GM10266 (cell line): ENCODE measurements at regions not wholly inside any gene's neighbourhood (a gene's known extent, or its start where the extent isn't known, plus 50 kb on each side); places are given as distances from the start of the nearest gene placed in this dataset.

Source experiments
- DNase-seq: peaks from one replicate; pipeline ENCODE4 v3.0.0; 2012; ENCODE audit errors: extremely low spot score
- CTCF ChIP-seq: IDR thresholded peaks from 2 replicates; pipeline ENCODE4 v1.5.1; 2012; ENCODE audit warnings: mild to moderate bottlenecking, low read depth; ENCODE audit not compliant: control insufficient read depth, insufficient read depth; ENCODE audit errors: missing control alignments

DNA sequence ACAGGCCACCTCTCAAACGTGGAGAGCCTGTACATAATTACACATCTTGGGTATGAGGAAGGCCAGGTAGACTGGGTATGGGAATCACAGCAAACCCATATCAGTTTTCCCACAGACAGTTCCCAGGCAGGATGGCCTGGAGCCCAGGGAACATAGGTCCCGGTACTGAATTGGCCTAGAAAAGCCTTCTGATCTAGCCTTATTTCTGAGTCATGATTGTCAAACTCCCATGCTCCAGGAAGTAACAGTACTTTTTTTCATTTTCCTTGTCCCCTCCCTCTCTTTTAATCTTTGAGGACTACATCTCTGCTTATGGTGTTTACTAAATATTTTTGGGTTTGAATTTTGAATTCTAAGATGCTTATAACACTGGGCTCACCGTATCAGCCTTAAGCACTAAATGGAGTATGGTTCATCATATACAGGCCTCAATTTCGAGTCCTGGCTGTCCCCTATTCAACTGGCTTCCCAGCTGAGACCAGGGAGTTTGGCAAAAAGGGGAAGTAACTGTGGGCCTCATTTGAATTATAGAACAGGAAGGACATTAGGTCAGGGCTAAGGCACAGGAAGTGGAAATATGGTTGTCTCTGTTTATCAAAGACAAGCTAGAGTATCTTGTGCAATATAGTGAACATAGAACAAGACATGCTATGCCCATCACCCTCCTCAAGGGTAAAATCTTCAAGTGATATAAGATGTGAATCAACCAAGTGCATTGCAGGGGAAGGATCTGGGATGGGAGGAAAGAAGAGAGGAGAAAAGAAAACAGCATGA lies 494.6 kb downstream of the NTRK3 start:
- DNase-seq = no peak
- no peak for TF ChIP-seq CTCF

DNA sequence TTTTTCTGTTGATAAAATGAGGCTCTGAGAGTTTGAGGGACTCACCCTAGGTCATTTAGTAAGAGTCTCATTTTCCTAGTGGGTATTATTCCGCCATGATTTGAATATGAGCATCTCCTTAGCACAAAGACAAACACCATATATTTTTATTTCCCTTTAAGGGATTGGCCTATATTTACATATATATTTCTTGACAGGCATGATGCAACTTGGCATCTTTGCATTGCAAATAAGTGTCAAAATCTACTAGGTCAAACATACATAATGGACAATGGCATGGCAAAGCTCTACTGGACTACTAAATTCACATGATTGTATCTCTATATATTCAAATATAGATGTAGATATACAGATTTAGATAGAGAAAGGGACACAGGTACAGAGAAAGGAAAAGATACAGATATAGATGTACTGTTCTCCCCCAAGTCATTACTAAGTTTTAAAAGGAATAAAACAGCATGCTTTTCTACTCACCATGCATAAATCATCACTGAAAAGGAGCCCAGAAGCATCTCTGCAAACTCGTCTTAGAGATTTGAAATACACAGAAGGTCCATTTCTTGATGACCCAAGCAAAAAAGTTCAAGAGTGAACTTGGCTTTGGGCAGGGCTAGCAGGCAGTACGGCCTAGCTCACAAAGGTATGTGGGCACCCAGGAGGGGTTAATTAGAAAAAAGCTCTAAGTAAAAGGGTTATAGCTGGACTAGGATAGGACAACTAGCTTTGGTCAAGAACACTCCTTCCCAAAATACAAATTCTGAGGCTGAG lies 495.8 kb downstream of the NTRK3 start:
- TF ChIP-seq CTCF = no peak

DNA sequence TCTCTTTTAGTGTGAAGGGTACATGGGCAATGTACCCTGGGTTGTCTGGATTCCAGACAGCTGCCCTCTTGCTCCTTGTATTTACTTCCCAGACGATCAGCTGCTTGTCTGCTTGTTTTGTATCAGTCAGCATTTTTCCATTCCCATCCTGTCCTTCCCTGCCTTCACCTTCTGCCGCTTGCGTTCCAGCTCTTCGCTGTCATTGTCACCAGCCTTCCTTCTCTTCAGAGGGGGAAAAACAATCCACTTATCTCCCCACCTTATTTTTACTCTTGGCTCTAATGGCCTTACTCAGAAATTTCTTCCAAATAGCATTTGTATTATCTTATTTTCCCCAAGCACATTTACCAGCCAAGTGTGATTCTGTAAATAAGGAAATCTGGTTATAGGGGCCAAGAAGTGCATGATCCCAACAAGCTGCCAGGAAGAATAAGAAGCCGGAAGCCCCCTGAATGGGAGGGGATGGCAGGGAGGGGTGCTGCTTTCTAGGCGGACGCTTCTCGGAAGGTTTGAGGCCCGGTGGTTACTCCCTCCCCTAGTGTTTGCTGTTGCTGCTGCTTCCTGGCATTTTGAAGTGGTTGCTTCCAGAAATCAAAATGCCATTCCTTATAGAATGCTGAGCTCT lies 497.6 kb downstream of the NTRK3 start:
- DNase-seq = no peak
- no peak for TF ChIP-seq CTCF

More for the DNA sequence above, 495.8 kb downstream of the NTRK3 start:
- no peak for DNase-seq

DNA sequence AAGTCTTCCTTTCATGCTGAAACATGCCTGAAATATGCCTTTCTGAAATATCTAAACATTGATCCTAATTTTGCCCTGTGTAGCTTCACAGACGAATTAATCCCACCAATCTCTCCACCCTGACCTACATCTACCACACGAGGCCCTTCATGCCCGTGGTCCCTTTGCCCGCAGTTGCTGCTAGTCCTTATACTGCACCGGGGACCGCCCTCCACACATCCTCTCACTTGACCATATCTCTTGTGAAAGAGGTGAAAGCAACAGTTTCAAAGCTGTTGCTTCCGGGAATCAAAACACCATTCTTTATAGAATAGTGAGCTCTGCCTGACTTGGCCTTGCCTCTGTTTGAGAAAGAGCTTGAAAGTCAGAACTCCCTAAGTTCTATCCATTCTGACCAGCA lies 499.5 kb downstream of the NTRK3 start:
- DNase-seq = no peak

GRCh38 chr15:87756072-87756471 lies 500.5 kb downstream of the NTRK3 start:
- no peak for TF ChIP-seq CTCF

More for the DNA sequence above, 499.5 kb downstream of the NTRK3 start:
- no peak for TF ChIP-seq CTCF

GRCh38 chr15:87755226-87755625 lies 501.3 kb downstream of the NTRK3 start:
- no peak for DNase-seq
- TF ChIP-seq CTCF = no peak

More at GRCh38 chr15:87756072-87756471, 500.5 kb downstream of the NTRK3 start:
- DNase-seq = no peak
